ENCODE measurements at regions not wholly inside any gene's neighbourhood (a gene's known extent, or its start where the extent isn't known, plus 50 kb on each side); places are given as distances from the start of the nearest gene placed in this dataset.
A peak's percentile ranks its signal among the peaks of the same experiment; 100 is the strongest.

- intact Hi-C loops (cut with micrococcal nuclease): loop anchor here (10.0 kb wide), 1 partner anchor 331 kb away; no protein-coding TSS in a partner anchor
- DNase-seq (no peak), ATAC-seq (ENCODE audit: low read depth) (no peak)
- Mint-ChIP-seq H3K9me3 (peaks cover 9% of the 10 kb centered on the region), H3K27ac (peak overlapping the region; percentile 62), H3K27me3 (no peaks in the 10 kb centered on the region), H3K36me3 (ENCODE audit: low read depth) (peaks cover 6% of the 10 kb centered on the region), H3K4me1 (peaks cover 68% of the 10 kb centered on the region), H3K4me3 (no peak overlapping the region)
- ChIA-PET CTCF (no interaction called here), POLR2A (interaction anchor here (0.8 to 3.2 kb wide), 5 partner anchors 14 to 215 kb away, joined by 3 to 25 read pairs (median 7); partner anchors contain the start of gene ATP2B1)
- TF ChIP-seq, protein P1, sequence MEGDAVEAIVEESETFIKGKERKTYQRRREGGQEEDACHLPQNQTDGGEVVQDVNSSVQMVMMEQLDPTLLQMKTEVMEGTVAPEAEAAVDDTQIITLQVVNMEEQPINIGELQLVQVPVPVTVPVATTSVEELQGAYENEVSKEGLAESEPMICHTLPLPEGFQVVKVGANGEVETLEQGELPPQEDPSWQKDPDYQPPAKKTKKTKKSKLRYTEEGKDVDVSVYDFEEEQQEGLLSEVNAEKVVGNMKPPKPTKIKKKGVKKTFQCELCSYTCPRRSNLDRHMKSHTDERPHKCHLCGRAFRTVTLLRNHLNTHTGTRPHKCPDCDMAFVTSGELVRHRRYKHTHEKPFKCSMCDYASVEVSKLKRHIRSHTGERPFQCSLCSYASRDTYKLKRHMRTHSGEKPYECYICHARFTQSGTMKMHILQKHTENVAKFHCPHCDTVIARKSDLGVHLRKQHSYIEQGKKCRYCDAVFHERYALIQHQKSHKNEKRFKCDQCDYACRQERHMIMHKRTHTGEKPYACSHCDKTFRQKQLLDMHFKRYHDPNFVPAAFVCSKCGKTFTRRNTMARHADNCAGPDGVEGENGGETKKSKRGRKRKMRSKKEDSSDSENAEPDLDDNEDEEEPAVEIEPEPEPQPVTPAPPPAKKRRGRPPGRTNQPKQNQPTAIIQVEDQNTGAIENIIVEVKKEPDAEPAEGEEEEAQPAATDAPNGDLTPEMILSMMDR (IDR thresholded peaks at IDR 0.05): no peak
Measured at GRCh38 chr12:89924191-89924590, 215.6 kb upstream of the ATP2B1 start.

DNA sequence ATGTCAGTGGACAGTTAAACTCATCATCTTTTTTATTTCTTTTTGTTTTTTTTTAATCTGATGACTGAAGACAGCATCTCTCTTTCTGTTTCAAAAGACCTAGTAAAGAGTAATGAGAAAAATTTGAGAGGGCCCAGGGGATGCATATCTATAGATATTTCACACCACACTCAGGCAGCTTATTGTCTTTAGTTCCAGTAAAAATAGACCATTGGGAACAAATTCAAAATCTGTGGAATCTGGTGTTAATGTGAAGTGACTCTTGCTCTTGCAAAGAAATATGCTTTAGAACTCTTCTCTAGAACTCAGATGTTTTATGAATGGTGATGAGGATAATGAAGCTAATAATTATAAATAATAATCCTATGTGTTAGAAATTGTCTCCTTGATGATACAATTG is 214.5 kb upstream of the ATP2B1 start:
- Mint-ChIP-seq H3K27me3 (no peaks in the 10 kb centered on the region), H3K27ac (no peak overlapping the region), H3K4me3 (no peak overlapping the region), H3K36me3 (ENCODE audit: low read depth) (peaks cover 6% of the 10 kb centered on the region), H3K9me3 (peaks cover 9% of the 10 kb centered on the region), H3K4me1 (peaks cover 70% of the 10 kb centered on the region)
- POLR2A ChIA-PET: interaction anchor here (3.2 kb wide), 1 partner anchor 214 kb away, joined by 25 read pairs; the partner anchor contains the start of gene ATP2B1
- CTCF ChIA-PET: no interaction called here
- intact Hi-C loops (cut with micrococcal nuclease): loop anchor here (10.0 kb wide), 1 partner anchor 332 kb away; no protein-coding TSS in a partner anchor
- TF ChIP-seq, protein P1 (IDR thresholded peaks at IDR 0.05): no peak
- DNase-seq: no peak
- ATAC-seq (ENCODE audit: low read depth): no peak

GRCh38 chr12:89920866-89921265 is 212.2 kb upstream of the ATP2B1 start:
- Mint-ChIP-seq H3K36me3 (ENCODE audit: low read depth) (peaks cover 1% of the 10 kb centered on the region), H3K4me1 (peaks cover 62% of the 10 kb centered on the region), H3K4me3 (no peak overlapping the region), H3K9me3 (peaks cover 9% of the 10 kb centered on the region), H3K27ac (no peak overlapping the region), H3K27me3 (no peaks in the 10 kb centered on the region)
- DNase-seq: no peak
- TF ChIP-seq, protein P1 (IDR thresholded peaks at IDR 0.05): no peak
- ChIA-PET CTCF (no interaction called here), POLR2A (no interaction called here)
- intact Hi-C loops (cut with micrococcal nuclease): loop anchor here (2.0 to 10.0 kb wide), 2 partner anchors 14 to 334 kb away; no protein-coding TSS in a partner anchor
- ATAC-seq (ENCODE audit: low read depth): no peak

DNA sequence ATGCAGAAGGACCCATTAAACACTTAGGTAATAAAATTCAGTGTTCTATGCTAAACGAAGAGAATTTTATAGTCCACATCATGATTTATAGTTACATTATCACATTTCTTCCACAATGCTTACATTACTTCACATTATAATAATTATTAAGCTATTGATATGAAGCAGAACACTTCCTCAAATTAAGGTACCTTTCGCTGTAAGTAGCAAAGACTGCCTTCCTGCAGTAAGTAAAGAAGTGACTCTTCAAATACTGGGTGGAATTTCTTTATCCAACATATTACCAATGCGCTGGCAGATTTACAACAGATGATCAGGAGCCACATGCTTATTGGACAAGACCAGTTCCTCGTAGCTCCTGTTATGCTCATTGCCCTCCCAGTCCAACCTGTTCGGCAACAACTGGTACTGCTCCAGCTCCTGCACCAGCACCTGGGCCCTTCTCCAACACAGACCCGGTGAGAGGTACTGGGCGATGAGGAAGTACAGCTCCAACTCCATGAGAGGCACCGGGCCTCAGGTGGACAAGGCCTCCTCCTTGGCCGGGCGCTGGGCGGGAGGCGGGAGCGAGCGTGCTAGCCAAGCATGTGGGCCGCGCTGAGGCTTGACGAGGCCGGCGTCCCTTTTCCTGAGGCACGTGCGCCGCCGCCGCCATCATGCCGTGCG is 210.7 kb upstream of the ATP2B1 start:
- DNase-seq (no peak), ATAC-seq (ENCODE audit: low read depth) (peak; percentile 52)
- no peaks in the 10 kb centered on the region for H3K27me3 Mint-ChIP-seq
- H3K27ac Mint-ChIP-seq: peak overlapping the region; percentile 25
- CTCF ChIA-PET: interaction anchor here (0.7 to 1.8 kb wide), 4 partner anchors 29 to 210 kb away, joined by 3 to 4 read pairs (median 4); no protein-coding TSS in a partner anchor
- H3K9me3 Mint-ChIP-seq: peaks cover 9% of the 10 kb centered on the region
- intact Hi-C loops (cut with micrococcal nuclease): no loop called here
- peaks cover 50% of the 10 kb centered on the region for H3K4me1 Mint-ChIP-seq
- H3K36me3 Mint-ChIP-seq (ENCODE audit: low read depth): peaks cover 1% of the 10 kb centered on the region
- H3K4me3 Mint-ChIP-seq: no peak overlapping the region
- POLR2A ChIA-PET: interaction anchor here (0.8 to 2.2 kb wide), 8 partner anchors 8 to 210 kb away, joined by 3 to 8 read pairs (median 4); partner anchors contain the start of gene ATP2B1
- TF ChIP-seq, protein P1 (IDR thresholded peaks at IDR 0.05): no peak

DNA sequence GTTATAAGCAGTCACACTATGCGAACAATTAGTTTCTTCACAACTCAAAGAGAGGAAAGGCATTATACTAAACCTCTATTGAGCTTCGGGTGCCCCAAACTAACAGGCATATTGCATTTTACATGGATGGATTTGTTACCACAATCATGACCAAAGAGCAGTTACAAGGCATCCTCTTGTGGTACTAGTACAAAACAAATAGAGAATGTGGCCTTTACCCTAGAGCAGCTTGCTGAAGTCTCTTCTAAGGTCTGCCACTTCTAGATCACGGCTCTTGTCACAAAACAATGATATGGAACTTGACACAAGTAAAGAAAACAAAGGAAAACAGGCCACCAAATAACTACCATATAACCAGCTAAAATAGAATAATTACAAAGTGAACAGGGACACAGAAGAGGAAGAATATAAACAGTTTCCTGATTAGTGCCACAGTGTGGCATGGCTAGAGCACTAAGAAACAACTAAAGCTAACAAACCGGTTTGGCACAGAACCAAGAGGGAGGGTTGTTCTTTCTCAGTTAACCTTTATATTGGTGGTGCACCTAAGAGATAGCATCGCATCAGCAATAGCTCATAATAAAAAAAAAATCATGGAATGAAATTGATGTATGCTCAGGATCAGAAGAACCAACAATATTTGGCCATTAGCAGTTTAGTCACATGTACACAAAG is 209.7 kb upstream of the ATP2B1 start:
- Mint-ChIP-seq H3K27ac (peak overlapping the region; percentile 64), H3K4me1 (peaks cover 39% of the 10 kb centered on the region), H3K36me3 (ENCODE audit: low read depth) (no peaks in the 10 kb centered on the region), H3K4me3 (no peak overlapping the region), H3K27me3 (no peaks in the 10 kb centered on the region), H3K9me3 (peaks cover 3% of the 10 kb centered on the region)
- ChIA-PET CTCF (interaction anchor here (0.8 to 1.8 kb wide), 3 partner anchors 31 to 208 kb away, joined by 3 to 4 read pairs (median 4); no protein-coding TSS in a partner anchor), POLR2A (interaction anchor here (0.6 to 2.2 kb wide), 8 partner anchors 9 to 209 kb away, joined by 3 to 8 read pairs (median 3); partner anchors contain the start of gene ATP2B1)
- DNase-seq (no peak), ATAC-seq (ENCODE audit: low read depth) (no peak)
- TF ChIP-seq, protein P1 (IDR thresholded peaks at IDR 0.05): no peak
- intact Hi-C loops (cut with micrococcal nuclease): no loop called here

Measured in activated B cell treated with CpG ODN at 0.5 μM for 24 hours (primary cell).